Upper lobe of left lung (tissue), 4 donors: ENCODE measurements at regions not wholly inside any gene's neighbourhood (a gene's known extent, or its start where the extent isn't known, plus 50 kb on each side); places are given as distances from the start of the nearest gene placed in this dataset.

Source experiments
- POLR2A ChIP-seq, 4 donors: fragments of 450-650 bp; IDR thresholded peaks; one replicate each; pipeline ENCODE4 v1.5.1; 2016 to 2017; ENCODE audit warnings: antibody characterized with exemption in 4 of 4, mild to moderate bottlenecking in 2 of 4
- POLR2AphosphoS5 ChIP-seq, 2 donors: sonication (generic); formaldehyde crosslinking; IDR thresholded peaks; one replicate each; pipeline ENCODE4 v1.5.1; 2017; ENCODE audit warnings: antibody characterized with exemption in 2 of 2
- TF ChIP-seq, protein P1 (sequence below), 6 experiments: fragments of 450-650 bp in 4 of 6; fragments of 200-600 bp in 2 of 6; sonication (generic) in 2 of 6; IDR thresholded peaks; one replicate each; pipeline ENCODE4 v1.5.1; 2016 to 2019; ENCODE audit warnings: antibody characterized with exemption in 6 of 6

DNA sequence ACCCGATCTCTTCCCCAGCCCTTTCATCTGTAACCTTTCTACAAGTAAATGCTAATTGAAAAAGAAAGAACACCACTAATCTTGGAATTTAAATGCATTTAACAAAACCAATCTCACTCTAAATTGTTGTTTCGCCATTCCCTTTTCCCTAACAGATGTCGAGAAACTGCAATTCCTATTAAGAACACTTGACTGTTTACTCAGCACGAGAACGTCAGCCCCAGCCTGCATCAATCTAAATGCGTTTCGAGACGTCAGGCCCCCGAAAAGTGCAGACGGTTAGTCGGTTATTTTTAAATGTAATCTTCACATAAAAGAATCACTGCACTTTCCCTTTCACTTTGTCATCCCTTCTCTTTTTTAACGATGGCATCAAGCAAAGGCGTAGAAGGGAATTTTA, 837.6 kb downstream of the VRK1 start:
- TF ChIP-seq, protein P1, sequence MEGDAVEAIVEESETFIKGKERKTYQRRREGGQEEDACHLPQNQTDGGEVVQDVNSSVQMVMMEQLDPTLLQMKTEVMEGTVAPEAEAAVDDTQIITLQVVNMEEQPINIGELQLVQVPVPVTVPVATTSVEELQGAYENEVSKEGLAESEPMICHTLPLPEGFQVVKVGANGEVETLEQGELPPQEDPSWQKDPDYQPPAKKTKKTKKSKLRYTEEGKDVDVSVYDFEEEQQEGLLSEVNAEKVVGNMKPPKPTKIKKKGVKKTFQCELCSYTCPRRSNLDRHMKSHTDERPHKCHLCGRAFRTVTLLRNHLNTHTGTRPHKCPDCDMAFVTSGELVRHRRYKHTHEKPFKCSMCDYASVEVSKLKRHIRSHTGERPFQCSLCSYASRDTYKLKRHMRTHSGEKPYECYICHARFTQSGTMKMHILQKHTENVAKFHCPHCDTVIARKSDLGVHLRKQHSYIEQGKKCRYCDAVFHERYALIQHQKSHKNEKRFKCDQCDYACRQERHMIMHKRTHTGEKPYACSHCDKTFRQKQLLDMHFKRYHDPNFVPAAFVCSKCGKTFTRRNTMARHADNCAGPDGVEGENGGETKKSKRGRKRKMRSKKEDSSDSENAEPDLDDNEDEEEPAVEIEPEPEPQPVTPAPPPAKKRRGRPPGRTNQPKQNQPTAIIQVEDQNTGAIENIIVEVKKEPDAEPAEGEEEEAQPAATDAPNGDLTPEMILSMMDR (IDR thresholded peaks at IDR 0.05), result no peak
- TF ChIP-seq POLR2A (IDR thresholded peaks at IDR 0.05), result no peak
- TF ChIP-seq POLR2AphosphoS5 (IDR thresholded peaks at IDR 0.05), result no peak
